CD4-positive, alpha-beta memory T cell (primary cell): ENCODE measurements at regions not wholly inside any gene's neighbourhood (a gene's known extent, or its start where the extent isn't known, plus 50 kb on each side); places are given as distances from the start of the nearest gene placed in this dataset.

Source experiments
- CTCF ChIA-PET: fragments of 350-600 bp; sonication (Branson Sonifier 250); formaldehyde crosslinking; loops from one replicate; lab custom pipeline; 2021; ENCODE audit warnings: inconsistent platforms; ENCODE audit not compliant: partially characterized antibody; lab: Charles Lee
- POLR2A ChIA-PET: fragments of 350-600 bp; sonication (Branson Sonifier 250); formaldehyde crosslinking; loops from one replicate; lab custom pipeline; 2021; ENCODE audit not compliant: partially characterized antibody; lab: Charles Lee
- DNase-seq, 5 donors: peaks; one replicate each; pipeline versions ENCODE4 v3.0.0 to v3.0.0-alpha.2; 2020 to 2022; ENCODE audit warnings: mixed read lengths in 1 of 5
- H3K27ac ChIP-seq: one replicate; pipeline ENCODE4 v1.7.0; 2013; ENCODE audit warnings: low read depth, low read length
- H3K27me3 ChIP-seq: 2 replicates; pipeline ENCODE4 v1.7.0; 2013; ENCODE audit warnings: mild to moderate bottlenecking, low read length, moderate library complexity; ENCODE audit not compliant: insufficient read depth
- H3K36me3 ChIP-seq: 2 replicates; pipeline ENCODE4 v1.7.0; 2013; ENCODE audit warnings: mild to moderate bottlenecking, low read length, moderate library complexity; ENCODE audit not compliant: insufficient read depth
- H3K4me1 ChIP-seq: 2 replicates; pipeline ENCODE4 v1.7.0; 2013; ENCODE audit warnings: mild to moderate bottlenecking, low read length, moderate library complexity; ENCODE audit not compliant: insufficient read depth
- H3K4me3 ChIP-seq, 2 donors: one replicate each; pipeline ENCODE4 v1.7.0; 2013; ENCODE audit warnings: low read length in 2 of 2, mild to moderate bottlenecking in 1 of 2
- H3K9me3 ChIP-seq, 2 donors: one replicate each; pipeline ENCODE4 v1.7.0; 2013; ENCODE audit warnings: low read length in 2 of 2, control low read depth in 1 of 2; ENCODE audit not compliant: control insufficient read depth in 1 of 2
- H3K27ac Mint-ChIP-seq, 7 donors: one replicate each; pipeline ENCODE4 v1.8.0; 2020 to 2021; ENCODE audit warnings: mixed read lengths in 7 of 7, mild to moderate bottlenecking in 6 of 7, inconsistent platforms in 3 of 7, moderate library complexity in 3 of 7
- H3K27me3 Mint-ChIP-seq, 2 donors: one replicate each; pipeline ENCODE4 v1.8.0; 2020 to 2021; ENCODE audit warnings: mixed read lengths in 2 of 2
- H3K36me3 Mint-ChIP-seq, 2 donors: one replicate each; pipeline ENCODE4 v1.8.0; 2020 to 2021; ENCODE audit warnings: mixed read lengths in 2 of 2, inconsistent platforms in 1 of 2, mild to moderate bottlenecking in 1 of 2
- H3K4me1 Mint-ChIP-seq, 4 donors: one replicate each; pipeline ENCODE4 v1.8.0; 2020 to 2021; ENCODE audit warnings: mixed read lengths in 4 of 4, mild to moderate bottlenecking in 1 of 4
- H3K4me3 Mint-ChIP-seq, 8 donors: one replicate each; pipeline ENCODE4 v1.8.0; 2020 to 2021; ENCODE audit warnings: mixed read lengths in 8 of 8, mild to moderate bottlenecking in 7 of 8, moderate library complexity in 6 of 8, inconsistent platforms in 3 of 8
- H3K9me3 Mint-ChIP-seq, 8 donors: one replicate each; pipeline ENCODE4 v1.8.0; 2020 to 2021; ENCODE audit warnings: mixed read lengths in 8 of 8, mild to moderate bottlenecking in 5 of 8, inconsistent platforms in 3 of 8, moderate library complexity in 1 of 8
- intact Hi-C: fragments of 100-400 bp; cut with micrococcal nuclease; formaldehyde crosslinking; loops from one replicate; pipeline ENCODE4 v1.15.1; 2023

- Mint-ChIP-seq H3K4me3 (no peak overlapping the region), H3K36me3 (no peaks in the 10 kb centered on the region), H3K27me3 (no peaks in the 10 kb centered on the region), H3K4me1 (no peaks in the 10 kb centered on the region), H3K9me3 (peaks cover 0 to 10% (median 1%) of the 10 kb centered on the region in 8 donors), H3K27ac (no peak overlapping the region)
- CTCF ChIA-PET, result no interaction called here
- H3K9me3 ChIP-seq, result no peaks in the 10 kb centered on the region
- no peaks in the 10 kb centered on the region for H3K4me1 ChIP-seq
- intact Hi-C loops, result no loop called here
- POLR2A ChIA-PET, result no interaction called here
- H3K27me3 ChIP-seq, result no peaks in the 10 kb centered on the region
- DNase-seq, result no peak
- H3K27ac ChIP-seq, result no peak overlapping the region
- no peaks in the 10 kb centered on the region for H3K36me3 ChIP-seq
- H3K4me3 ChIP-seq, result no peak overlapping the region
These were observed 270.0 kb upstream of the JAG1 start for GRCh38 chr20:10943686-10944265.

GRCh38 chr20:10946124-10946880 is 272.5 kb upstream of the JAG1 start:
- Mint-ChIP-seq H3K36me3 (no peaks in the 10 kb centered on the region), H3K27ac (no peak overlapping the region), H3K4me1 (no peaks in the 10 kb centered on the region), H3K9me3 (peaks cover 0 to 6% (median under 1%) of the 10 kb centered on the region in 8 donors), H3K27me3 (no peaks in the 10 kb centered on the region), H3K4me3 (no peak overlapping the region)
- no peak overlapping the region for H3K27ac ChIP-seq
- ChIA-PET POLR2A (no interaction called here), CTCF (no interaction called here)
- H3K4me3 ChIP-seq, result no peak overlapping the region
- no peaks in the 10 kb centered on the region for H3K36me3 ChIP-seq
- no peaks in the 10 kb centered on the region for H3K4me1 ChIP-seq
- no peak for DNase-seq
- H3K9me3 ChIP-seq, result no peaks in the 10 kb centered on the region
- intact Hi-C loops, result no loop called here
- no peaks in the 10 kb centered on the region for H3K27me3 ChIP-seq

- Histone ChIP-seq H3K36me3 (no peaks in the 10 kb centered on the region), H3K4me3 (no peak overlapping the region), H3K4me1 (no peaks in the 10 kb centered on the region), H3K9me3 (no peaks in the 10 kb centered on the region), H3K27me3 (no peaks in the 10 kb centered on the region), H3K27ac (no peak overlapping the region)
- DNase-seq, result no peak
- H3K9me3 Mint-ChIP-seq, result peaks cover 0 to 4% (median under 1%) of the 10 kb centered on the region in 8 donors
- no peak overlapping the region for H3K4me3 Mint-ChIP-seq
- H3K27ac Mint-ChIP-seq, result no peak overlapping the region
- no peaks in the 10 kb centered on the region for H3K27me3 Mint-ChIP-seq
- H3K36me3 Mint-ChIP-seq, result no peaks in the 10 kb centered on the region
- intact Hi-C loops, result no loop called here
- no peaks in the 10 kb centered on the region for H3K4me1 Mint-ChIP-seq
- ChIA-PET CTCF (no interaction called here), POLR2A (no interaction called here)
These were observed 273.9 kb upstream of the JAG1 start for GRCh38 chr20:10947726-10948125.

- POLR2A ChIA-PET, result no interaction called here
- H3K4me1 ChIP-seq, result no peaks in the 10 kb centered on the region
- H3K27ac ChIP-seq, result no peak overlapping the region
- CTCF ChIA-PET, result no interaction called here
- no peaks in the 10 kb centered on the region for H3K9me3 ChIP-seq
- H3K9me3 Mint-ChIP-seq, result peaks cover 0 to 4% (median under 1%) of the 10 kb centered on the region in 8 donors
- no peaks in the 10 kb centered on the region for H3K27me3 Mint-ChIP-seq
- no peaks in the 10 kb centered on the region for H3K36me3 Mint-ChIP-seq
- H3K4me3 ChIP-seq, result no peak overlapping the region
- H3K4me1 Mint-ChIP-seq, result no peaks in the 10 kb centered on the region
- no peak for DNase-seq
- intact Hi-C loops, result no loop called here
- no peaks in the 10 kb centered on the region for H3K27me3 ChIP-seq
- no peaks in the 10 kb centered on the region for H3K36me3 ChIP-seq
- no peak overlapping the region for H3K27ac Mint-ChIP-seq
- no peak overlapping the region for H3K4me3 Mint-ChIP-seq
These were observed 276.4 kb upstream of the JAG1 start for GRCh38 chr20:10949930-10950783.

- H3K27ac ChIP-seq, result no peak overlapping the region
- H3K36me3 Mint-ChIP-seq, result no peaks in the 10 kb centered on the region
- ChIA-PET CTCF (no interaction called here), POLR2A (no interaction called here)
- H3K9me3 ChIP-seq, result no peaks in the 10 kb centered on the region
- H3K27me3 Mint-ChIP-seq, result no peaks in the 10 kb centered on the region
- no peak overlapping the region for H3K27ac Mint-ChIP-seq
- intact Hi-C loops, result no loop called here
- H3K4me3 Mint-ChIP-seq, result no peak overlapping the region
- H3K4me1 Mint-ChIP-seq, result no peaks in the 10 kb centered on the region
- H3K4me3 ChIP-seq, result no peak overlapping the region
- H3K36me3 ChIP-seq, result no peaks in the 10 kb centered on the region
- H3K27me3 ChIP-seq, result no peaks in the 10 kb centered on the region
- H3K4me1 ChIP-seq, result no peaks in the 10 kb centered on the region
- H3K9me3 Mint-ChIP-seq, result peaks cover 0 to 4% (median under 1%) of the 10 kb centered on the region in 8 donors
- no peak for DNase-seq
These were observed 277.4 kb upstream of the JAG1 start for GRCh38 chr20:10951216-10951615.

- H3K4me3 ChIP-seq, result no peak overlapping the region
- H3K9me3 ChIP-seq, result no peaks in the 10 kb centered on the region
- no peaks in the 10 kb centered on the region for H3K36me3 ChIP-seq
- H3K27ac ChIP-seq, result no peak overlapping the region
- no peak overlapping the region for H3K4me3 Mint-ChIP-seq
- peaks cover 0 to 6% (median 2%) of the 10 kb centered on the region in 8 donors for H3K9me3 Mint-ChIP-seq
- POLR2A ChIA-PET, result no interaction called here
- no peaks in the 10 kb centered on the region for H3K36me3 Mint-ChIP-seq
- no peak for DNase-seq
- H3K4me1 Mint-ChIP-seq, result no peaks in the 10 kb centered on the region
- H3K27ac Mint-ChIP-seq, result no peak overlapping the region
- no peaks in the 10 kb centered on the region for H3K27me3 ChIP-seq
- H3K4me1 ChIP-seq, result no peaks in the 10 kb centered on the region
- CTCF ChIA-PET, result no interaction called here
- intact Hi-C loops, result no loop called here
- no peaks in the 10 kb centered on the region for H3K27me3 Mint-ChIP-seq
These were observed 278.1 kb upstream of the JAG1 start for GRCh38 chr20:10951904-10952303.

- POLR2A ChIA-PET, result no interaction called here
- intact Hi-C loops, result no loop called here
These were observed 279.6 kb upstream of the JAG1 start for GRCh38 chr20:10953437-10953836.

More at GRCh38 chr20:10953437-10953836, 279.6 kb upstream of the JAG1 start:
- Mint-ChIP-seq H3K9me3 (peaks cover 0 to 6% (median 2%) of the 10 kb centered on the region in 8 donors), H3K36me3 (no peaks in the 10 kb centered on the region), H3K4me1 (no peaks in the 10 kb centered on the region), H3K4me3 (no peak overlapping the region), H3K27ac (no peak overlapping the region), H3K27me3 (no peaks in the 10 kb centered on the region)
- no peak for DNase-seq
- Histone ChIP-seq H3K9me3 (no peaks in the 10 kb centered on the region), H3K4me1 (no peaks in the 10 kb centered on the region), H3K4me3 (no peak overlapping the region), H3K27me3 (no peaks in the 10 kb centered on the region), H3K27ac (no peak overlapping the region), H3K36me3 (no peaks in the 10 kb centered on the region)
- CTCF ChIA-PET, result no interaction called here
